ENCODE measurements at regions not wholly inside any gene's neighbourhood (a gene's known extent, or its start where the extent isn't known, plus 50 kb on each side); places are given as distances from the start of the nearest gene placed in this dataset.

DNA sequence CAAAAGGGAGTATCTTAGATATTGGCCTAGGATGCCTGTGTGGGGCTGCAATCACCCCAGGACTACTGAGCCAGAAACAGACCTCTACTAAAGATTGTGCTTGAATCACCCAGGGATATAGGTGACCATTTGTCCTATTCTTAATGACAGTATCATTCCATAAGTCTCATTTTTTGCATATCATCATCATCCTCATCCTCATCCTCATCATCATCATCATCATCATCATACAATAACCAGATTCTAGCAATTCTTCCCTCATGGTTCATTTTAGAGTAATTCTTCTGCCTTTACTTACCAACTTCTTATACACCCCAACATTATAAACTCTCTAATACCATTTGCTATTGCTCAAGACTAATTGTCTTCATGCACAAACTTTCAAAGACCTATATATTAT lies 226.6 kb downstream of the B3GLCT start:
- DNase-seq (no peak), ATAC-seq (no peak)
- ChIA-PET CTCF (no interaction called here), POLR2A (ENCODE audit: unreplicated experiment) (no interaction called here)
- H3K4me3 ChIP-seq (ENCODE audit: low read length) = no peak overlapping the region
- H3K9me3 ChIP-seq (ENCODE audit: low read length) = no peaks in the 10 kb centered on the region
- no peak overlapping the region for H3K4me2 ChIP-seq (ENCODE audit: low read length)
- TF ChIP-seq, protein P1, sequence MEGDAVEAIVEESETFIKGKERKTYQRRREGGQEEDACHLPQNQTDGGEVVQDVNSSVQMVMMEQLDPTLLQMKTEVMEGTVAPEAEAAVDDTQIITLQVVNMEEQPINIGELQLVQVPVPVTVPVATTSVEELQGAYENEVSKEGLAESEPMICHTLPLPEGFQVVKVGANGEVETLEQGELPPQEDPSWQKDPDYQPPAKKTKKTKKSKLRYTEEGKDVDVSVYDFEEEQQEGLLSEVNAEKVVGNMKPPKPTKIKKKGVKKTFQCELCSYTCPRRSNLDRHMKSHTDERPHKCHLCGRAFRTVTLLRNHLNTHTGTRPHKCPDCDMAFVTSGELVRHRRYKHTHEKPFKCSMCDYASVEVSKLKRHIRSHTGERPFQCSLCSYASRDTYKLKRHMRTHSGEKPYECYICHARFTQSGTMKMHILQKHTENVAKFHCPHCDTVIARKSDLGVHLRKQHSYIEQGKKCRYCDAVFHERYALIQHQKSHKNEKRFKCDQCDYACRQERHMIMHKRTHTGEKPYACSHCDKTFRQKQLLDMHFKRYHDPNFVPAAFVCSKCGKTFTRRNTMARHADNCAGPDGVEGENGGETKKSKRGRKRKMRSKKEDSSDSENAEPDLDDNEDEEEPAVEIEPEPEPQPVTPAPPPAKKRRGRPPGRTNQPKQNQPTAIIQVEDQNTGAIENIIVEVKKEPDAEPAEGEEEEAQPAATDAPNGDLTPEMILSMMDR (conservative IDR thresholded peaks at IDR 0.05; ENCODE audit: low read depth, low read length) = no peak
- TF ChIP-seq EZH2phosphoT487 (IDR thresholded peaks at IDR 0.05; ENCODE audit: borderline replicate concordance, low read length) (no peak), EZH2 (IDR thresholded peaks at IDR 0.05; ENCODE audit: low read length, unreplicated experiment) (no peak)
- H3K9ac ChIP-seq (ENCODE audit: low read length) = no peak overlapping the region
- no peaks in the 10 kb centered on the region; the same call in 1 of the 2 replicates for H3K27me3 ChIP-seq (ENCODE audit: low read length)
- H3K9me2 ChIP-seq (replicated peaks; ENCODE audit: low read length) = no peaks in the 10 kb centered on the region
- no peaks in the 10 kb centered on the region for H4K20me1 ChIP-seq (ENCODE audit: low read length)
- intact Hi-C loops (cut with micrococcal nuclease) = no loop called here
- no peak overlapping the region for H2AFZ ChIP-seq (ENCODE audit: low read length)
- no peaks in the 10 kb centered on the region for H3K79me2 ChIP-seq (ENCODE audit: low read length)
- H3K27ac ChIP-seq (ENCODE audit: low read length) = no peak overlapping the region
- no peaks in the 10 kb centered on the region for H3K36me3 ChIP-seq (ENCODE audit: low read depth, low read length)
- BruUV-seq (replicated peaks) = no TSS peak
- no peaks in the 10 kb centered on the region for H3F3A ChIP-seq (ENCODE audit: low read length, unreplicated experiment)
- 0 out of 2 replicates have a peak, but pooled peaks cover 4% of the 10 kb centered on the region for H3K4me1 ChIP-seq (ENCODE audit: insufficient read depth, low read length)

GRCh38 chr13:31427151-31428100 lies 227.7 kb downstream of the B3GLCT start:
- Histone ChIP-seq H3K9me3 (ENCODE audit: low read length) (no peaks in the 10 kb centered on the region), H3F3A (ENCODE audit: low read length, unreplicated experiment) (no peaks in the 10 kb centered on the region), H3K36me3 (ENCODE audit: low read depth, low read length) (no peaks in the 10 kb centered on the region), H4K20me1 (ENCODE audit: low read length) (no peaks in the 10 kb centered on the region), H3K79me2 (ENCODE audit: low read length) (no peaks in the 10 kb centered on the region), H3K9ac (ENCODE audit: low read length) (no peak overlapping the region), H3K4me1 (ENCODE audit: insufficient read depth, low read length) (0 out of 2 replicates have a peak, but pooled peaks cover 4% of the 10 kb centered on the region), H3K27ac (ENCODE audit: low read length) (no peak overlapping the region), H2AFZ (ENCODE audit: low read length) (no peak overlapping the region), H3K4me2 (ENCODE audit: low read length) (no peak overlapping the region), H3K9me2 (replicated peaks; ENCODE audit: low read length) (no peaks in the 10 kb centered on the region), H3K27me3 (ENCODE audit: low read length) (no peaks in the 10 kb centered on the region), H3K4me3 (ENCODE audit: low read length) (no peak overlapping the region)
- BruUV-seq (replicated peaks) = no TSS peak
- ChIA-PET CTCF (interaction anchor here (1.1 kb wide), 1 partner anchor 192 kb away, joined by 4 read pairs; no protein-coding TSS in a partner anchor), POLR2A (ENCODE audit: unreplicated experiment) (no interaction called here)
- DNase-seq = no peak
- intact Hi-C loops (cut with micrococcal nuclease) = no loop called here
- no peak for ATAC-seq
- TF ChIP-seq, protein P1 (conservative IDR thresholded peaks at IDR 0.05; ENCODE audit: low read depth, low read length) = no peak
- TF ChIP-seq EZH2phosphoT487 (IDR thresholded peaks at IDR 0.05; ENCODE audit: borderline replicate concordance, low read length) (no peak), EZH2 (IDR thresholded peaks at IDR 0.05; ENCODE audit: low read length, unreplicated experiment) (no peak)

DNA sequence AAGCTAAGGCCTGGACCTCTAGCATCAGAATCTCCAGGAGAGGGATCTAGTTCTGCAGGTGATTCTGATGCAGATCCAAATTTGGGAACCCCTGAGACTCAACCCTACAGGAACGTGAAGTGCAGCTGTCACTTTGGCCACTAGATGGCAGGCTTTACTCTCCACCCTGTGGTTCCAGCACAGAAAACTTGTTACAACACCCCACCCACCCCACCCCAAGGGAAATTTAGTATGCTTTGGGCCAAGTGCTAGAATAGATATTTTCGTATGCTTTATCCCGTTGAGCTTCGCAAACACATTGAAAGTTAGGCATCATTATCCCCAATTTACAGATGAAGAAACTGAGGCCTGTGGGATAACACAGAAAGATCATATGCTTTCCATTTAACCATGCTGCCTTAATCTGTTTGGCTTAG lies 232.0 kb downstream of the B3GLCT start:
- intact Hi-C loops (cut with micrococcal nuclease) = loop anchor here (1.0 kb wide), 2 partner anchors 311 to 366 kb away; no protein-coding TSS in a partner anchor
- Histone ChIP-seq H3K9ac (ENCODE audit: low read length) (no peak overlapping the region), H3K4me2 (ENCODE audit: low read length) (no peak overlapping the region), H3K79me2 (ENCODE audit: low read length) (no peaks in the 10 kb centered on the region), H3K9me3 (ENCODE audit: low read length) (no peaks in the 10 kb centered on the region), H3F3A (ENCODE audit: low read length, unreplicated experiment) (no peaks in the 10 kb centered on the region), H3K4me3 (ENCODE audit: low read length) (no peak overlapping the region), H3K27me3 (ENCODE audit: low read length) (peaks cover 32% of the 10 kb centered on the region), H3K36me3 (ENCODE audit: low read depth, low read length) (no peaks in the 10 kb centered on the region), H3K9me2 (replicated peaks; ENCODE audit: low read length) (no peaks in the 10 kb centered on the region), H4K20me1 (ENCODE audit: low read length) (no peaks in the 10 kb centered on the region), H3K4me1 (ENCODE audit: insufficient read depth, low read length) (no peaks in the 10 kb centered on the region), H3K27ac (ENCODE audit: low read length) (no peak overlapping the region), H2AFZ (ENCODE audit: low read length) (no peak overlapping the region)
- no TSS peak for BruUV-seq (replicated peaks)
- TF ChIP-seq, protein P1 (conservative IDR thresholded peaks at IDR 0.05; ENCODE audit: low read depth, low read length) = peak; percentile 60
- TF ChIP-seq EZH2phosphoT487 (IDR thresholded peaks at IDR 0.05; ENCODE audit: borderline replicate concordance, low read length) (no peak), EZH2 (IDR thresholded peaks at IDR 0.05; ENCODE audit: low read length, unreplicated experiment) (no peak)
- peak; percentile 58 for DNase-seq
- ChIA-PET CTCF (no interaction called here), POLR2A (ENCODE audit: unreplicated experiment) (no interaction called here)
- ATAC-seq = peak; percentile 65
